ENCODE measurements at regions not wholly inside any gene's neighbourhood (a gene's known extent, or its start where the extent isn't known, plus 50 kb on each side); places are given as distances from the start of the nearest gene placed in this dataset.

DNA sequence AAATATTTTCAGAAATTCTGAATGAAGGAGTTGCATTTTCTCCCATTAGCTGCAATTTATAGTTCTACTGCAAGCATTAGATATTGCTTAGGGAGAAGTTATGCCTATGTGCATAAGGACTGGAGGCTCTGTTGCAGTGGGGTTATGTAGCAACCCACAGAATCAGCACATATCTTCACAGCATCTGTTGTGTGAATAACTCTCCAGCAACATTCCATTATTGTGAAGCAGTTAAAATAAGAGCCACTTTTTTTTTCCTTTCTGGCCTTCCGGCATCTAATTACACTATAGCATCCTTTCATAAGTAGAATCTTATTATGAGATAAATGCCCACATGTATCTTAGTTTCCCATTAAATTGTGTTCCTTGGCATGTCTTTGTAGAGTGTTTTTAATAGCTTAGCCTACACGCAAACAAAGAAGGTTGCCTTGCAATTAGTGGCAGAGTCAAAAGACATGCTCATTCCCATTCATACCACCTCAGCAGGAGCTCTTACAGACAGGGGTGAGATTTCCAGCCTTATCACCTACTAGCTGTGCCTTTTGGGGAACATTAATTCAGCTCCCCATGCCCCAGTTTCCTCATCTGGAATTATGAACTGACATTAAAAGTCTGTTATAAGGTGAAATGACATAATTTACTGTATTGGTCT is 596.0 kb upstream of the GOT2 start:
- no peak for DNase-seq
- Histone ChIP-seq H3K4me1 (no peaks in the 10 kb centered on the region), H3K9me3 (peaks cover 0 to 5% (median 0%) of the 10 kb centered on the region in 4 donors), H3K4me3 (no peak overlapping the region), H3K27ac (no peak overlapping the region), H3K27me3 (no peaks in the 10 kb centered on the region), H3K36me3 (no peaks in the 10 kb centered on the region)
- intact Hi-C loops (cut with DNase I), result no loop called here
- TF ChIP-seq, protein P1, sequence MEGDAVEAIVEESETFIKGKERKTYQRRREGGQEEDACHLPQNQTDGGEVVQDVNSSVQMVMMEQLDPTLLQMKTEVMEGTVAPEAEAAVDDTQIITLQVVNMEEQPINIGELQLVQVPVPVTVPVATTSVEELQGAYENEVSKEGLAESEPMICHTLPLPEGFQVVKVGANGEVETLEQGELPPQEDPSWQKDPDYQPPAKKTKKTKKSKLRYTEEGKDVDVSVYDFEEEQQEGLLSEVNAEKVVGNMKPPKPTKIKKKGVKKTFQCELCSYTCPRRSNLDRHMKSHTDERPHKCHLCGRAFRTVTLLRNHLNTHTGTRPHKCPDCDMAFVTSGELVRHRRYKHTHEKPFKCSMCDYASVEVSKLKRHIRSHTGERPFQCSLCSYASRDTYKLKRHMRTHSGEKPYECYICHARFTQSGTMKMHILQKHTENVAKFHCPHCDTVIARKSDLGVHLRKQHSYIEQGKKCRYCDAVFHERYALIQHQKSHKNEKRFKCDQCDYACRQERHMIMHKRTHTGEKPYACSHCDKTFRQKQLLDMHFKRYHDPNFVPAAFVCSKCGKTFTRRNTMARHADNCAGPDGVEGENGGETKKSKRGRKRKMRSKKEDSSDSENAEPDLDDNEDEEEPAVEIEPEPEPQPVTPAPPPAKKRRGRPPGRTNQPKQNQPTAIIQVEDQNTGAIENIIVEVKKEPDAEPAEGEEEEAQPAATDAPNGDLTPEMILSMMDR (IDR thresholded peaks at IDR 0.05), result no peak
- TF ChIP-seq POLR2A (IDR thresholded peaks at IDR 0.05) (no peak), EP300 (IDR thresholded peaks at IDR 0.05) (no peak), POLR2AphosphoS5 (IDR thresholded peaks at IDR 0.05) (no peak)
- WGBS, 2 donors, result 73 to 76% methylated on average over 2 of the region's 2 CpGs

DNA sequence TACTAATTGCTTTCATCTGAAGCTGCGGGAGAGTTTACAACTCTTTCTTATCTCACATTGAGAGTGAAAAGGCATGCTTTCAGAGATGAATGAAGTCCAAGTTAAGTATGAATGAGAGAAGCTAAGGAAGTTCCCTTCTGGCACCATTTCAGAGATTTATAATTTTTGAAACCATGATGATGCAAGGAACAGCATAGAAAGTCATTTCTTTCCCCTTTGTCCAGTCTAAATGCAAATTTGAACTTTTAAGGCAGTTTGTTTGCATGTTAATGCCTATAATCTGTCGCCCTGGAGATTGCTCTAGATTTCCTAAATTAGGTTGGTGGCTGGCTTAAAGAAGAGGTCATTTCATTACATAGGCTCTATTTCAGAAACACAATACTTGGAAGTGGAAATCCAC is 594.8 kb upstream of the GOT2 start:
- no peaks in the 10 kb centered on the region for H3K4me1 ChIP-seq
- H3K27ac ChIP-seq, result no peak overlapping the region
- no peak for DNase-seq
- TF ChIP-seq, protein P1 (IDR thresholded peaks at IDR 0.05), result no peak
- no peak for TF ChIP-seq POLR2AphosphoS5 (IDR thresholded peaks at IDR 0.05)
- TF ChIP-seq EP300 (IDR thresholded peaks at IDR 0.05), result no peak
- no peak for TF ChIP-seq POLR2A (IDR thresholded peaks at IDR 0.05)
- no peak overlapping the region for H3K4me3 ChIP-seq
- H3K36me3 ChIP-seq, result no peaks in the 10 kb centered on the region
- peaks cover 0 to 5% (median 0%) of the 10 kb centered on the region in 4 donors for H3K9me3 ChIP-seq
- H3K27me3 ChIP-seq, result no peaks in the 10 kb centered on the region
- 57 to 76% methylated on average over 2 of the region's 2 CpGs for WGBS, 2 donors
- intact Hi-C loops (cut with DNase I), result no loop called here

DNA sequence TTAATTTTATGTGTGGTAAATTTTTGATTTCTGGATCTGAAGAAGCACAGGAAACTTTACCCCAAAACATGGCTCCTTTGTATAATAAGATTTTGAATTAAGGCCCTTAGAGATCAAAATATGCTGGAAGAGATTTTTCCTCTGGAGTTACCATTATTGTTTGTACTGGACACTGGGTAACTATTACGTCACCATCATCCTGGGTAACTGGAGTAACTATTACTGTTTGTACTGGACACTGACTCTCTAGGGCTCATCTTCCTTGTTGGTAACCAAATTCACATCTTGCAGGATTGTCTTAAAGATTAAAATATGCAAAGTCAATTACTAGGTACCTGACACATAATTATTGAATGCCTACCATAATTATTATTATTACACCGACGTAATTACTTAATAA is 593.8 kb upstream of the GOT2 start:
- DNase-seq, result no peak
- H3K4me3 ChIP-seq, result no peak overlapping the region
- no peaks in the 10 kb centered on the region for H3K27me3 ChIP-seq
- TF ChIP-seq POLR2AphosphoS5 (IDR thresholded peaks at IDR 0.05) (no peak), POLR2A (IDR thresholded peaks at IDR 0.05) (no peak), EP300 (IDR thresholded peaks at IDR 0.05) (no peak)
- TF ChIP-seq, protein P1 (IDR thresholded peaks at IDR 0.05), result no peak
- intact Hi-C loops (cut with DNase I), result no loop called here
- no peaks in the 10 kb centered on the region for H3K36me3 ChIP-seq
- H3K27ac ChIP-seq, result no peak overlapping the region
- H3K9me3 ChIP-seq, result peaks cover 0 to 5% (median 0%) of the 10 kb centered on the region in 4 donors
- WGBS, 2 donors, result 92 to 94% methylated on average over 3 of the region's 3 CpGs
- H3K4me1 ChIP-seq, result no peaks in the 10 kb centered on the region

DNA sequence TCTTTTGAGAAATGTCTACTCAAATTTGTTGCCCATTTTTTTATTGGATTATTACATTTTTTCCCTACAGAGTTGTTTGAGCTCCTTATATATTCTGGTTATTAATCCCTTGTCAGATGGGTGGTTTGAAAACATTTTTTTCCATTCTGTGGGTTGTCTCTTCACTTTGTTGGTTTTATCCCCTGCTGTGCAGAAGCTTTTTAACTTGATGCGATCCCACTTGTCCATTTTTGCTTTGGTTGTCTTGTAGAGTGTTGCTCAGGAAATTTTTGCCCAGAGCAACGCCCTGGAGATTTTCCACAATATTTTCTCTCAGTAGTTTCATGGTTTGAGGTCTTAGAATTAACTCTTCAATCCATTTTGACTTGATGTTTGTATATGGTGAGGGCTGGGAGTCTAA is 592.8 kb upstream of the GOT2 start:
- DNase-seq, result no peak
- no peaks in the 10 kb centered on the region for H3K4me1 ChIP-seq
- H3K27ac ChIP-seq, result no peak overlapping the region
- intact Hi-C loops (cut with DNase I), result no loop called here
- 41 to 57% methylated on average over 2 of the region's 2 CpGs for WGBS, 2 donors
- H3K4me3 ChIP-seq, result no peak overlapping the region
- H3K36me3 ChIP-seq, result no peaks in the 10 kb centered on the region
- H3K9me3 ChIP-seq, result peaks cover 0 to under 1% (median 0%) of the 10 kb centered on the region in 4 donors
- H3K27me3 ChIP-seq, result no peaks in the 10 kb centered on the region
- no peak for TF ChIP-seq EP300 (IDR thresholded peaks at IDR 0.05)
- no peak for TF ChIP-seq POLR2AphosphoS5 (IDR thresholded peaks at IDR 0.05)
- TF ChIP-seq, protein P1 (IDR thresholded peaks at IDR 0.05), result no peak
- no peak for TF ChIP-seq POLR2A (IDR thresholded peaks at IDR 0.05)

DNA sequence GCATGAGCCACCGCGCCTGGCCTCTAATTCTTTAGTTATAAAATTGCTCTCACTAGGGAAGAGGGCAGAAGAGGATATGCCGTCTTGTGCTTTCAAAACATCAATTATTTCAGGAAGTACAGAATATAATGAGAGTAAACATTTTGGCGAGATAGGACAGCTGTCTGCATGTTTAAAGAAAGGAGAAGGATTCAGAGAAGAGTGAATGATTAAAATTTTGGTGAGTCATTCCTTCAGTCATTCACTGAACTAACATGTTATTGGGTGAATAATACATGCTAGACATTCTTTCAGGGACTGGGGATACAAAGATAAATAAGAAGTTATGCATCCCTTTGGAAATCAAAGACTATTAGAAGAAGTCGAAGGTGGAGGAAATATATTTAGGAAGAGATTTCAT is 590.3 kb upstream of the GOT2 start:
- Histone ChIP-seq H3K9me3 (no peaks in the 10 kb centered on the region), H3K27ac (no peak overlapping the region), H3K36me3 (no peaks in the 10 kb centered on the region), H3K27me3 (no peaks in the 10 kb centered on the region), H3K4me1 (no peaks in the 10 kb centered on the region), H3K4me3 (no peak overlapping the region)
- DNase-seq, result no peak
- TF ChIP-seq EP300 (IDR thresholded peaks at IDR 0.05) (no peak), POLR2AphosphoS5 (IDR thresholded peaks at IDR 0.05) (no peak), POLR2A (IDR thresholded peaks at IDR 0.05) (no peak)
- TF ChIP-seq, protein P1 (IDR thresholded peaks at IDR 0.05), result no peak
- 62 to 70% methylated on average over 5 of the region's 5 CpGs for WGBS, 2 donors
- intact Hi-C loops (cut with DNase I), result no loop called here
